HepG2 (cell line): ENCODE measurements at regions not wholly inside any gene's neighbourhood (a gene's known extent, or its start where the extent isn't known, plus 50 kb on each side); places are given as distances from the start of the nearest gene placed in this dataset.

Experiments used
- ATF2 ChIP-seq: sonication (generic); formaldehyde crosslinking; IDR thresholded peaks from 2 replicates; pipeline ENCODE4 v1.4.0; 2020; ENCODE audit warnings: missing genetic modification reagents
- GLI4 ChIP-seq: sonication (generic); formaldehyde crosslinking; IDR thresholded peaks from 2 replicates; pipeline ENCODE4 v1.5.1; 2020; ENCODE audit warnings: missing genetic modification reagents, mild to moderate bottlenecking, moderate library complexity, borderline replicate concordance
- HOXA7 ChIP-seq: sonication (generic); formaldehyde crosslinking; IDR thresholded peaks from 2 replicates; pipeline ENCODE4 v1.8.1; 2022; ENCODE audit warnings: mild to moderate bottlenecking, missing genetic modification reagents, moderate library complexity
- MBNL3 ChIP-seq: fragments of 250-450 bp; sonication (Bioruptor Pico); conservative IDR thresholded peaks from 2 replicates; pipeline ENCODE4 v1.8.0; 2022; ENCODE audit warnings: mild to moderate bottlenecking, inconsistent platforms
- MXD3 ChIP-seq: IDR thresholded peaks from 2 replicates; pipeline ENCODE4 v1.6.1; 2016; ENCODE audit warnings: mild to moderate bottlenecking, missing biosample characterization, missing genetic modification reagents
- MYC ChIP-seq: sonication (generic); formaldehyde crosslinking; IDR thresholded peaks from 2 replicates; pipeline ENCODE4 v1.9.0; 2021; ENCODE audit warnings: missing genetic modification reagents, borderline replicate concordance
- PPARG ChIP-seq: conservative IDR thresholded peaks from 2 replicates; pipeline ENCODE4 v1.6.1; 2016; ENCODE audit warnings: missing biosample characterization, missing genetic modification reagents
- THAP9 ChIP-seq: sonication (generic); formaldehyde crosslinking; IDR thresholded peaks from 2 replicates; pipeline ENCODE4; 2020; ENCODE audit warnings: missing genetic modification reagents, mild to moderate bottlenecking, borderline replicate concordance
- ZNF333 ChIP-seq: sonication (generic); formaldehyde crosslinking; IDR thresholded peaks from 2 replicates; pipeline ENCODE4 v1.4.0; 2020; ENCODE audit warnings: mild to moderate bottlenecking, missing genetic modification reagents, borderline replicate concordance
- ZNF441 ChIP-seq: sonication (generic); formaldehyde crosslinking; IDR thresholded peaks from 2 replicates; pipeline ENCODE4 v1.7.0; 2021; ENCODE audit warnings: missing genetic modification reagents, borderline replicate concordance
- ZNF549 ChIP-seq: sonication (generic); formaldehyde crosslinking; IDR thresholded peaks from 2 replicates; pipeline ENCODE4 v1.5.0; 2020; ENCODE audit warnings: missing genetic modification reagents
- ZNF619 ChIP-seq: sonication (generic); formaldehyde crosslinking; IDR thresholded peaks from 2 replicates; pipeline ENCODE4 v1.4.0; 2020; ENCODE audit warnings: mild to moderate bottlenecking, missing genetic modification reagents
- ZNF7 ChIP-seq: IDR thresholded peaks from 2 replicates; pipeline ENCODE4 v1.6.1; 2016; ENCODE audit warnings: missing biosample characterization, missing genetic modification reagents
- TF ChIP-seq, protein P1 (sequence below): sonication (generic); formaldehyde crosslinking; IDR thresholded peaks from 2 replicates; pipeline ENCODE4 v1.4.0; 2020; ENCODE audit warnings: missing genetic modification reagents, borderline replicate concordance
- TF ChIP-seq, protein P2 (sequence below): IDR thresholded peaks from 2 replicates; pipeline ENCODE4 v1.6.1; 2016; ENCODE audit warnings: low read depth, control low read depth

GRCh38 chr17:47066841-47067682 lies 88.0 kb upstream of the RPRML start (continued):
- TF ChIP-seq MXD3 (peak; percentile 95), ZNF7 (no peak; the same call in none of the 2 replicates), THAP9 (CRISPR knock-in tag) (peak; percentile 93), PPARG (CRISPR knock-in tag) (no peak; the same call in 1 of the 2 replicates), ZNF333 (CRISPR knock-in tag) (peak; percentile 87; the same call in 1 of the 2 replicates), ZNF441 (CRISPR knock-in tag) (peak; percentile 81; the same call in 1 of the 2 replicates), ATF2 (peak; percentile 79), MBNL3 (CRISPR knock-in tag) (no peak), ZNF549 (CRISPR knock-in tag) (peak; percentile 89), ZNF619 (CRISPR knock-in tag) (peak; percentile 98), GLI4 (no peak), MYC (CRISPR knock-in tag) (peak; percentile 88), HOXA7 (CRISPR knock-in tag) (no peak)
- TF ChIP-seq, protein P1, sequence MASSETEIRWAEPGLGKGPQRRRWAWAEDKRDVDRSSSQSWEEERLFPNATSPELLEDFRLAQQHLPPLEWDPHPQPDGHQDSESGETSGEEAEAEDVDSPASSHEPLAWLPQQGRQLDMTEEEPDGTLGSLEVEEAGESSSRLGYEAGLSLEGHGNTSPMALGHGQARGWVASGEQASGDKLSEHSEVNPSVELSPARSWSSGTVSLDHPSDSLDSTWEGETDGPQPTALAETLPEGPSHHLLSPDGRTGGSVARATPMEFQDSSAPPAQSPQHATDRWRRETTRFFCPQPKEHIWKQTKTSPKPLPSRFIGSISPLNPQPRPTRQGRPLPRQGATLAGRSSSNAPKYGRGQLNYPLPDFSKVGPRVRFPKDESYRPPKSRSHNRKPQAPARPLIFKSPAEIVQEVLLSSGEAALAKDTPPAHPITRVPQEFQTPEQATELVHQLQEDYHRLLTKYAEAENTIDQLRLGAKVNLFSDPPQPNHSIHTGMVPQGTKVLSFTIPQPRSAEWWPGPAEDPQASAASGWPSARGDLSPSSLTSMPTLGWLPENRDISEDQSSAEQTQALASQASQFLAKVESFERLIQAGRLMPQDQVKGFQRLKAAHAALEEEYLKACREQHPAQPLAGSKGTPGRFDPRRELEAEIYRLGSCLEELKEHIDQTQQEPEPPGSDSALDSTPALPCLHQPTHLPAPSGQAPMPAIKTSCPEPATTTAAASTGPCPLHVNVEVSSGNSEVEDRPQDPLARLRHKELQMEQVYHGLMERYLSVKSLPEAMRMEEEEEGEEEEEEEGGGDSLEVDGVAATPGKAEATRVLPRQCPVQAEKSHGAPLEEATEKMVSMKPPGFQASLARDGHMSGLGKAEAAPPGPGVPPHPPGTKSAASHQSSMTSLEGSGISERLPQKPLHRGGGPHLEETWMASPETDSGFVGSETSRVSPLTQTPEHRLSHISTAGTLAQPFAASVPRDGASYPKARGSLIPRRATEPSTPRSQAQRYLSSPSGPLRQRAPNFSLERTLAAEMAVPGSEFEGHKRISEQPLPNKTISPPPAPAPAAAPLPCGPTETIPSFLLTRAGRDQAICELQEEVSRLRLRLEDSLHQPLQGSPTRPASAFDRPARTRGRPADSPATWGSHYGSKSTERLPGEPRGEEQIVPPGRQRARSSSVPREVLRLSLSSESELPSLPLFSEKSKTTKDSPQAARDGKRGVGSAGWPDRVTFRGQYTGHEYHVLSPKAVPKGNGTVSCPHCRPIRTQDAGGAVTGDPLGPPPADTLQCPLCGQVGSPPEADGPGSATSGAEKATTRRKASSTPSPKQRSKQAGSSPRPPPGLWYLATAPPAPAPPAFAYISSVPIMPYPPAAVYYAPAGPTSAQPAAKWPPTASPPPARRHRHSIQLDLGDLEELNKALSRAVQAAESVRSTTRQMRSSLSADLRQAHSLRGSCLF (CRISPR knock-in tag), result no peak
- TF ChIP-seq, protein P2, sequence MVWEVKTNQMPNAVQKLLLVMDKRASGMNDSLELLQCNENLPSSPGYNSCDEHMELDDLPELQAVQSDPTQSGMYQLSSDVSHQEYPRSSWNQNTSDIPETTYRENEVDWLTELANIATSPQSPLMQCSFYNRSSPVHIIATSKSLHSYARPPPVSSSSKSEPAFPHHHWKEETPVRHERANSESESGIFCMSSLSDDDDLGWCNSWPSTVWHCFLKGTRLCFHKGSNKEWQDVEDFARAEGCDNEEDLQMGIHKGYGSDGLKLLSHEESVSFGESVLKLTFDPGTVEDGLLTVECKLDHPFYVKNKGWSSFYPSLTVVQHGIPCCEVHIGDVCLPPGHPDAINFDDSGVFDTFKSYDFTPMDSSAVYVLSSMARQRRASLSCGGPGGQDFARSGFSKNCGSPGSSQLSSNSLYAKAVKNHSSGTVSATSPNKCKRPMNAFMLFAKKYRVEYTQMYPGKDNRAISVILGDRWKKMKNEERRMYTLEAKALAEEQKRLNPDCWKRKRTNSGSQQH (CRISPR knock-in tag), result peak; percentile 91
